Fibroblast of lung (primary cell): ENCODE measurements at regions not wholly inside any gene's neighbourhood (a gene's known extent, or its start where the extent isn't known, plus 50 kb on each side); places are given as distances from the start of the nearest gene placed in this dataset.

Experiments
- DNase-seq, 2 donors: peaks; one replicate each; pipeline versions ENCODE4 v3.0.0 to v3.0.0-alpha.2; 2010; ENCODE audit warnings: low read depth in 2 of 2
- H2AFZ ChIP-seq: 2 replicates; pipeline ENCODE4 v1.5.1; 2012; ENCODE audit warnings: low read length, control low read depth, inconsistent platforms
- H3K27ac ChIP-seq: 2 replicates; pipeline ENCODE4 v1.5.1; 2011; ENCODE audit warnings: low read length, control low read depth; ENCODE audit not compliant: insufficient read depth
- H3K27me3 ChIP-seq: 2 replicates; pipeline ENCODE4 v1.5.1; 2011; ENCODE audit warnings: mild to moderate bottlenecking, low read length; ENCODE audit not compliant: control insufficient read depth, insufficient read depth
- H3K36me3 ChIP-seq: 2 replicates; pipeline ENCODE4 v1.5.1; 2011; ENCODE audit warnings: low read length; ENCODE audit not compliant: control insufficient read depth, insufficient read depth
- H3K4me1 ChIP-seq: 2 replicates; pipeline ENCODE4 v1.5.1; 2011; ENCODE audit warnings: low read length; ENCODE audit not compliant: control insufficient read depth, insufficient read depth; ENCODE audit errors: extremely low read depth
- H3K4me2 ChIP-seq: 2 replicates; pipeline ENCODE4 v1.5.1; 2011; ENCODE audit warnings: low read length, control low read depth; ENCODE audit not compliant: insufficient read depth; ENCODE audit errors: extremely low read depth
- H3K4me3 ChIP-seq, 4 experiments: fragments of 200-600 bp in 1 of 4; sonication (generic) in 1 of 4; replicated peaks in 1 of 4; 2 replicates each; pipeline ENCODE4 v1.5.1; 2011 to 2016; ENCODE audit warnings: low read length in 4 of 4, low read depth in 3 of 4, mild to moderate bottlenecking in 3 of 4, control low read depth in 2 of 4, inconsistent platforms in 1 of 4, mixed read lengths in 1 of 4; ENCODE audit not compliant: insufficient read depth in 1 of 4; ENCODE audit errors: control extremely low read depth in 1 of 4
- H3K79me2 ChIP-seq: 2 replicates; pipeline ENCODE4 v1.5.1; 2012; ENCODE audit warnings: mild to moderate bottlenecking, low read length, inconsistent platforms; ENCODE audit not compliant: control insufficient read depth, insufficient read depth
- H3K9ac ChIP-seq: 2 replicates; pipeline ENCODE4 v1.5.1; 2011; ENCODE audit warnings: mild to moderate bottlenecking, low read length, control low read depth; ENCODE audit not compliant: insufficient read depth
- H3K9me3 ChIP-seq: 2 replicates; pipeline ENCODE4 v1.5.1; 2012; ENCODE audit warnings: low read depth, low read length; ENCODE audit not compliant: control insufficient read depth, insufficient read depth
- H4K20me1 ChIP-seq: 2 replicates; pipeline ENCODE4 v1.5.1; 2011; ENCODE audit warnings: low read length; ENCODE audit not compliant: control insufficient read depth, insufficient read depth; ENCODE audit errors: extremely low read depth
- EZH2 ChIP-seq: IDR thresholded peaks from 2 replicates; pipeline ENCODE4 v1.5.1; 2012; ENCODE audit warnings: low read length, control low read depth, mild to moderate bottlenecking; ENCODE audit errors: missing control alignments
- TF ChIP-seq, protein P1 (sequence below), 2 donors: IDR thresholded peaks in 1 of 2; conservative IDR thresholded peaks in 1 of 2; 1 replicate in 1 of 2; 2 replicates in 1 of 2; pipeline ENCODE4 v1.5.1; 2011 to 2012; ENCODE audit warnings: low read length in 2 of 2, control low read depth in 1 of 2, inconsistent platforms in 1 of 2, low read depth in 1 of 2, mild to moderate bottlenecking in 1 of 2

GRCh38 chr6:165744555-165745228 lies 81.7 kb upstream of the PDE10A start:
- H3K27ac ChIP-seq: no peak overlapping the region
- no peaks in the 10 kb centered on the region for H3K4me1 ChIP-seq
- H3K27me3 ChIP-seq: no peaks in the 10 kb centered on the region
- no peaks in the 10 kb centered on the region for H3K36me3 ChIP-seq
- H3K9me3 ChIP-seq: peaks cover 2% of the 10 kb centered on the region
- no peaks in the 10 kb centered on the region for H4K20me1 ChIP-seq
- H3K4me3 ChIP-seq: no peak overlapping the region
- peak in 1 of 2 donors; percentile 7 for DNase-seq
- H3K79me2 ChIP-seq: no peaks in the 10 kb centered on the region
- no peak overlapping the region for H3K4me2 ChIP-seq
- TF ChIP-seq, protein P1, sequence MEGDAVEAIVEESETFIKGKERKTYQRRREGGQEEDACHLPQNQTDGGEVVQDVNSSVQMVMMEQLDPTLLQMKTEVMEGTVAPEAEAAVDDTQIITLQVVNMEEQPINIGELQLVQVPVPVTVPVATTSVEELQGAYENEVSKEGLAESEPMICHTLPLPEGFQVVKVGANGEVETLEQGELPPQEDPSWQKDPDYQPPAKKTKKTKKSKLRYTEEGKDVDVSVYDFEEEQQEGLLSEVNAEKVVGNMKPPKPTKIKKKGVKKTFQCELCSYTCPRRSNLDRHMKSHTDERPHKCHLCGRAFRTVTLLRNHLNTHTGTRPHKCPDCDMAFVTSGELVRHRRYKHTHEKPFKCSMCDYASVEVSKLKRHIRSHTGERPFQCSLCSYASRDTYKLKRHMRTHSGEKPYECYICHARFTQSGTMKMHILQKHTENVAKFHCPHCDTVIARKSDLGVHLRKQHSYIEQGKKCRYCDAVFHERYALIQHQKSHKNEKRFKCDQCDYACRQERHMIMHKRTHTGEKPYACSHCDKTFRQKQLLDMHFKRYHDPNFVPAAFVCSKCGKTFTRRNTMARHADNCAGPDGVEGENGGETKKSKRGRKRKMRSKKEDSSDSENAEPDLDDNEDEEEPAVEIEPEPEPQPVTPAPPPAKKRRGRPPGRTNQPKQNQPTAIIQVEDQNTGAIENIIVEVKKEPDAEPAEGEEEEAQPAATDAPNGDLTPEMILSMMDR (conservative IDR thresholded peaks at IDR 0.05 in 1 of 2, IDR thresholded peaks at IDR 0.05 in 1 of 2; ENCODE audit: low read depth in 1 of 2, low read length in 2 of 2): no peak
- no peak for TF ChIP-seq EZH2
- no peak overlapping the region for H3K9ac ChIP-seq
- H2AFZ ChIP-seq: no peak overlapping the region

GRCh38 chr6:165743366-165743898 lies 80.4 kb upstream of the PDE10A start:
- Histone ChIP-seq H3K4me1 (no peaks in the 10 kb centered on the region), H3K27ac (no peak overlapping the region)
- DNase-seq: no peak

GRCh38 chr6:165742047-165742446 lies 79.0 kb upstream of the PDE10A start:
- TF ChIP-seq, protein P1 (conservative IDR thresholded peaks at IDR 0.05 in 1 of 2, IDR thresholded peaks at IDR 0.05 in 1 of 2; ENCODE audit: low read depth in 1 of 2, low read length in 2 of 2): no peak
- no peak for TF ChIP-seq EZH2
- Histone ChIP-seq H3K4me1 (no peaks in the 10 kb centered on the region), H3K27me3 (no peaks in the 10 kb centered on the region), H3K4me2 (no peak overlapping the region), H2AFZ (no peak overlapping the region), H3K9me3 (no peaks in the 10 kb centered on the region), H3K36me3 (no peaks in the 10 kb centered on the region), H4K20me1 (no peaks in the 10 kb centered on the region), H3K79me2 (no peaks in the 10 kb centered on the region), H3K4me3 (no peak overlapping the region), H3K27ac (no peak overlapping the region), H3K9ac (no peak overlapping the region)
- no peak for DNase-seq

More at GRCh38 chr6:165743366-165743898, 80.4 kb upstream of the PDE10A start:
- no peak for TF ChIP-seq EZH2
- TF ChIP-seq, protein P1 (conservative IDR thresholded peaks at IDR 0.05 in 1 of 2, IDR thresholded peaks at IDR 0.05 in 1 of 2; ENCODE audit: low read depth in 1 of 2, low read length in 2 of 2): no peak
- Histone ChIP-seq H3K9me3 (no peaks in the 10 kb centered on the region), H2AFZ (no peak overlapping the region), H3K79me2 (no peaks in the 10 kb centered on the region), H3K4me3 (no peak overlapping the region), H3K4me2 (no peak overlapping the region), H3K9ac (no peak overlapping the region), H3K27me3 (no peaks in the 10 kb centered on the region), H4K20me1 (no peaks in the 10 kb centered on the region), H3K36me3 (no peaks in the 10 kb centered on the region)
